WTC11 (cell line): ENCODE measurements at regions not wholly inside any gene's neighbourhood (a gene's known extent, or its start where the extent isn't known, plus 50 kb on each side); places are given as distances from the start of the nearest gene placed in this dataset.

Experiments
- ATAC-seq: fragments of 200-7000 bp; cut with Tn5 transposase; 2 replicates; pipeline ENCODE4 v1.10.0; 2021; ENCODE audit warnings: mild to moderate bottlenecking, moderate library complexity
- CTCF ChIA-PET: fragments of 300-600 bp; sonication (Branson Sonifier 250); formaldehyde crosslinking; loops from one replicate; lab custom pipeline; 2021; ENCODE audit warnings: antibody characterized with exemption; lab: Charles Lee
- POLR2A ChIA-PET: fragments of 350-600 bp; sonication (Branson Sonifier 250); formaldehyde crosslinking; loops from one replicate; lab custom pipeline; 2021; ENCODE audit warnings: antibody characterized with exemption; lab: Charles Lee
- DNase-seq: peaks from one replicate; pipeline ENCODE4 v3.0.0; 2021; ENCODE audit warnings: low spot score
- H3K27ac Mint-ChIP-seq: 2 replicates; pipeline ENCODE4 v1.8.0; 2021; ENCODE audit warnings: mixed read lengths
- H3K27me3 Mint-ChIP-seq: 2 replicates; pipeline ENCODE4 v1.8.0; 2021; ENCODE audit warnings: low read depth, mild to moderate bottlenecking, moderate library complexity, mixed read lengths
- H3K36me3 Mint-ChIP-seq: 2 replicates; pipeline ENCODE4 v1.8.0; 2021; ENCODE audit warnings: mixed read lengths
- H3K4me1 Mint-ChIP-seq: 2 replicates; pipeline ENCODE4 v1.8.0; 2022; ENCODE audit warnings: mixed read lengths
- H3K4me3 Mint-ChIP-seq: 2 replicates; pipeline ENCODE4 v1.8.0; 2021; ENCODE audit warnings: mild to moderate bottlenecking, moderate library complexity, mixed read lengths
- H3K9me3 Mint-ChIP-seq: 2 replicates; pipeline ENCODE4 v1.8.0; 2021; ENCODE audit warnings: mixed read lengths
- CBFB ChIP-seq: sonication (generic); formaldehyde crosslinking; IDR thresholded peaks from 2 replicates; pipeline ENCODE4 v1.8.1; 2022; ENCODE audit warnings: mild to moderate bottlenecking, low read depth, missing genetic modification reagents
- CREM ChIP-seq: sonication (generic); formaldehyde crosslinking; IDR thresholded peaks from 2 replicates; pipeline ENCODE4 v1.8.1; 2022; ENCODE audit warnings: mild to moderate bottlenecking, missing genetic modification reagents, moderate library complexity
- CTCF ChIP-seq: fragments of 200-600 bp; IDR thresholded peaks from 2 replicates; pipeline ENCODE4 v1.8.0; 2022; ENCODE audit warnings: antibody characterized with exemption
- EMX1 ChIP-seq: fragments of 250-450 bp; sonication (Bioruptor Pico); IDR thresholded peaks from 2 replicates; pipeline ENCODE4 v1.8.0; 2021; ENCODE audit warnings: mild to moderate bottlenecking
- ESRRA ChIP-seq: sonication (generic); formaldehyde crosslinking; IDR thresholded peaks from 2 replicates; pipeline ENCODE4 v1.8.1; 2022; ENCODE audit warnings: mild to moderate bottlenecking, missing genetic modification reagents, borderline replicate concordance
- JUN ChIP-seq: sonication (generic); formaldehyde crosslinking; IDR thresholded peaks from 2 replicates; pipeline ENCODE4 v1.8.0; 2023; ENCODE audit warnings: mild to moderate bottlenecking, missing genetic modification reagents
- MXD4 ChIP-seq: fragments of 250-450 bp; sonication (Bioruptor Pico); IDR thresholded peaks from 2 replicates; pipeline ENCODE4 v1.8.0; 2021; ENCODE audit warnings: mild to moderate bottlenecking, moderate library complexity, borderline replicate concordance
- NR2C2 ChIP-seq: sonication (generic); formaldehyde crosslinking; IDR thresholded peaks from 2 replicates; pipeline ENCODE4 v1.8.0; 2022; ENCODE audit warnings: mild to moderate bottlenecking, missing genetic modification reagents
- NR3C1 ChIP-seq: sonication (generic); formaldehyde crosslinking; conservative IDR thresholded peaks from 2 replicates; pipeline ENCODE4 v1.8.1; 2023; ENCODE audit warnings: low read depth, mild to moderate bottlenecking, missing genetic modification reagents
- TEAD1 ChIP-seq: sonication (generic); formaldehyde crosslinking; IDR thresholded peaks from 2 replicates; pipeline ENCODE4 v1.8.0; 2022; ENCODE audit warnings: mild to moderate bottlenecking, missing genetic modification reagents
- TP53 ChIP-seq: sonication (generic); formaldehyde crosslinking; IDR thresholded peaks from 2 replicates; pipeline ENCODE4 v1.8.1; 2023; ENCODE audit warnings: mild to moderate bottlenecking, missing genetic modification reagents
- ZNF138 ChIP-seq: sonication (generic); formaldehyde crosslinking; conservative IDR thresholded peaks from 2 replicates; pipeline ENCODE4 v1.8.1; 2022; ENCODE audit warnings: mild to moderate bottlenecking, moderate library complexity, missing genetic modification reagents
- ZNF263 ChIP-seq: sonication (generic); formaldehyde crosslinking; IDR thresholded peaks from 2 replicates; pipeline ENCODE4 v1.8.1; 2022; ENCODE audit warnings: low read depth, mild to moderate bottlenecking, moderate library complexity, missing genetic modification reagents
- ZNF512 ChIP-seq: sonication (generic); formaldehyde crosslinking; IDR thresholded peaks from 2 replicates; pipeline ENCODE4 v1.8.1; 2022; ENCODE audit warnings: missing genetic modification reagents, borderline replicate concordance
- ZSCAN18 ChIP-seq: fragments of 250-450 bp; sonication (Bioruptor Pico); IDR thresholded peaks from 2 replicates; pipeline ENCODE4 v2.1.2; 2022; ENCODE audit warnings: mild to moderate bottlenecking, moderate library complexity
- TF ChIP-seq, protein P1 (sequence below): fragments of 250-450 bp; sonication (Bioruptor Pico); conservative IDR thresholded peaks from 2 replicates; pipeline ENCODE4 v1.9.0; 2021; ENCODE audit warnings: mild to moderate bottlenecking
- TF ChIP-seq, protein P2 (sequence below): sonication (generic); formaldehyde crosslinking; IDR thresholded peaks from 2 replicates; pipeline ENCODE4 v1.8.0; 2023; ENCODE audit warnings: missing genetic modification reagents, mild to moderate bottlenecking, borderline replicate concordance

- peak overlapping the region; percentile 16; the same call in 1 of the 2 replicates for H3K27ac Mint-ChIP-seq
- ATAC-seq (peak; percentile 69), DNase-seq (no peak)
- CTCF ChIA-PET = no interaction called here
- no peak overlapping the region for H3K4me3 Mint-ChIP-seq
- H3K9me3 Mint-ChIP-seq = no peaks in the 10 kb centered on the region
- POLR2A ChIA-PET = no interaction called here
- H3K27me3 Mint-ChIP-seq = no peaks in the 10 kb centered on the region
- H3K4me1 Mint-ChIP-seq = peaks cover 36% of the 10 kb centered on the region
- H3K36me3 Mint-ChIP-seq = no peaks in the 10 kb centered on the region
- TF ChIP-seq ZSCAN18 (CRISPR knock-in tag) (no peak), ZNF512 (CRISPR knock-in tag) (no peak), NR3C1 (no peak), JUN (no peak), EMX1 (CRISPR knock-in tag) (no peak), ESRRA (CRISPR knock-in tag) (no peak), TP53 (CRISPR knock-in tag) (no peak)
- TF ChIP-seq, all 79 proteins: peak for 0
Measured at GRCh38 chr1:199155166-199156019, 516.6 kb downstream of the PTPRC start.

- DNase-seq = no peak
- CTCF ChIA-PET = no interaction called here
- H3K36me3 Mint-ChIP-seq = no peaks in the 10 kb centered on the region
- peaks cover 31% of the 10 kb centered on the region for H3K4me1 Mint-ChIP-seq
- no peak overlapping the region for H3K27ac Mint-ChIP-seq
- no peak for ATAC-seq
- H3K9me3 Mint-ChIP-seq = no peaks in the 10 kb centered on the region
- H3K27me3 Mint-ChIP-seq = no peaks in the 10 kb centered on the region
- POLR2A ChIA-PET = no interaction called here
- TF ChIP-seq CREM (no peak), TEAD1 (no peak)
- TF ChIP-seq, all 79 proteins: peak for 0
- H3K4me3 Mint-ChIP-seq = no peak overlapping the region
Measured at GRCh38 chr1:199157494-199157893, 518.7 kb downstream of the PTPRC start.

DNA sequence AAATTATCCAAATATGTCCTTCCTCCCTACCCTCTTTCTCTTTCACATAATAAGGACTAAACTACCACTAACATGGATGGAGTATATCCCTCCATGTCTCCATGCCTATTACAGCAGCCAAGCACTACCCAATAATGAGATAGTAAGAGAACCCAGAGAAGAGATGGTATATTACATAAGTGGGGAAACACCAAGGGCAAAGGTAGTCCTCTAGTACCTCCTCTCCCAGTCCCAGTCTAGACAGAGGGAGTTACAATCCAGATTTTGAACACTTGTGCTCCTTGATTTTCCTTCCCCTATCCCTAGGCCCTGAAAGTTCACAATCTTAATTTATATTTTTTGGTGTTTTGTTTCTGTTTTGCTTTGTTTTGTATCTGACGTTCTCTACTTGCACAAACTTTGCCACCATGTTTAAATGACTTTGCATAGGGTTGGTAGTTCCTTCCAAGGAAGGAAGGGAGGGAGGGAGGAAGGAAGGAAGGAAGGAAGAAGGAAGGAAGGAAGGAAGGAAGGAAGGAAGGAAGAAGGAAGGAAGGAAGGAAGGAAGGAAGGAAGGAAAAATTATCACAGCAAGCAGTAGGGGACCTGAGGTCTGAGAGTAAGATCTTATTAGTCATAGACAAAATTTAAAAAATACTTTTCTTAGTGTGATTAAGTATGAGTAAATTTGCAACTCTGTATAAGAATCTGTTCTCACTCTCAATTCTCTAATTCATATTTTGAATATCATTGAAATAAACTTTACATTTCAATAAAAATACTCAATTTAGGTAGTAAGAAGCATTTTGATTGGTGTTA lies 521.9 kb downstream of the PTPRC start:
- POLR2A ChIA-PET = no interaction called here
- ATAC-seq (no peak), DNase-seq (no peak)
- H3K9me3 Mint-ChIP-seq = no peaks in the 10 kb centered on the region
- CTCF ChIA-PET = no interaction called here
- peaks cover 21% of the 10 kb centered on the region for H3K4me1 Mint-ChIP-seq
- peak overlapping the region; percentile 88 for H3K27ac Mint-ChIP-seq
- TF ChIP-seq CBFB (CRISPR knock-in tag) (no peak), CTCF (no peak), ZNF138 (no peak), NR2C2 (no peak), ZNF263 (no peak), MXD4 (CRISPR knock-in tag) (no peak), TEAD1 (no peak)
- TF ChIP-seq, protein P1, sequence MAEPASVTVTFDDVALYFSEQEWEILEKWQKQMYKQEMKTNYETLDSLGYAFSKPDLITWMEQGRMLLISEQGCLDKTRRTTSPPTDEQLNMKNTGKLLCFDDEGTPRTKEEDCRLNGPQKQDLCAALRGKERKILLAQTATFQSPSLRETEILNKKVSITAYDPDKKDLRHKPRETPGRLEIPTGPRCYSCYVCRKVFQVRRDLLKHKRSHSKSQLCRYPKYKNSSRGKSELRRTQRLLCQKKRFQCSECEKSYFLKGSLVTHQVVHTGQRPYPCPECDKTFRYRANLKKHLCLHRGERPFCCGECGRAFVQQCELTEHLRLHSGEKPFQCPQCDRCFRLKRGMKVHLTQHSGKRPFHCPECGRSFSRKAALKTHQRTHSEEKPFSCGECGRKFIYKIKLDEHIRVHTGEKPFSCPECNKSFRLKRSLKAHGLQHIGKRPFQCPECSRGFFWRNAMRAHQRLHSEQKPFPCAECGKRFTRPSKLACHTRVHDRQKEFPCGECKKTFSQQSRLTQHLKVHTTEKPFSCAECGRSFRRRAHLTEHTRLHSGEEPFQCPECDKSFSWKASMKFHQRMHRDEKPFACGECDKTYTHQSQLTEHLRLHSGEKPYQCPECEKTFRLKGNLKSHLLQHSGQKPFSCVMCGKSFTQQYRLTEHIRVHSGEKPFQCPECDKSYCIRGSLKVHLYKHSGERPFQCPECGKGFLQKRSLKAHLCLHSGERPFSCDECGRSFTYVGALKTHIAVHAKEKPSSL (CRISPR knock-in tag) = no peak
- TF ChIP-seq, protein P2, sequence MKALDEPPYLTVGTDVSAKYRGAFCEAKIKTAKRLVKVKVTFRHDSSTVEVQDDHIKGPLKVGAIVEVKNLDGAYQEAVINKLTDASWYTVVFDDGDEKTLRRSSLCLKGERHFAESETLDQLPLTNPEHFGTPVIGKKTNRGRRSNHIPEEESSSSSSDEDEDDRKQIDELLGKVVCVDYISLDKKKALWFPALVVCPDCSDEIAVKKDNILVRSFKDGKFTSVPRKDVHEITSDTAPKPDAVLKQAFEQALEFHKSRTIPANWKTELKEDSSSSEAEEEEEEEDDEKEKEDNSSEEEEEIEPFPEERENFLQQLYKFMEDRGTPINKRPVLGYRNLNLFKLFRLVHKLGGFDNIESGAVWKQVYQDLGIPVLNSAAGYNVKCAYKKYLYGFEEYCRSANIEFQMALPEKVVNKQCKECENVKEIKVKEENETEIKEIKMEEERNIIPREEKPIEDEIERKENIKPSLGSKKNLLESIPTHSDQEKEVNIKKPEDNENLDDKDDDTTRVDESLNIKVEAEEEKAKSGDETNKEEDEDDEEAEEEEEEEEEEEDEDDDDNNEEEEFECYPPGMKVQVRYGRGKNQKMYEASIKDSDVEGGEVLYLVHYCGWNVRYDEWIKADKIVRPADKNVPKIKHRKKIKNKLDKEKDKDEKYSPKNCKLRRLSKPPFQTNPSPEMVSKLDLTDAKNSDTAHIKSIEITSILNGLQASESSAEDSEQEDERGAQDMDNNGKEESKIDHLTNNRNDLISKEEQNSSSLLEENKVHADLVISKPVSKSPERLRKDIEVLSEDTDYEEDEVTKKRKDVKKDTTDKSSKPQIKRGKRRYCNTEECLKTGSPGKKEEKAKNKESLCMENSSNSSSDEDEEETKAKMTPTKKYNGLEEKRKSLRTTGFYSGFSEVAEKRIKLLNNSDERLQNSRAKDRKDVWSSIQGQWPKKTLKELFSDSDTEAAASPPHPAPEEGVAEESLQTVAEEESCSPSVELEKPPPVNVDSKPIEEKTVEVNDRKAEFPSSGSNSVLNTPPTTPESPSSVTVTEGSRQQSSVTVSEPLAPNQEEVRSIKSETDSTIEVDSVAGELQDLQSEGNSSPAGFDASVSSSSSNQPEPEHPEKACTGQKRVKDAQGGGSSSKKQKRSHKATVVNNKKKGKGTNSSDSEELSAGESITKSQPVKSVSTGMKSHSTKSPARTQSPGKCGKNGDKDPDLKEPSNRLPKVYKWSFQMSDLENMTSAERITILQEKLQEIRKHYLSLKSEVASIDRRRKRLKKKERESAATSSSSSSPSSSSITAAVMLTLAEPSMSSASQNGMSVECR = no peak
- TF ChIP-seq, all 79 proteins: peak for 0
- Mint-ChIP-seq H3K4me3 (no peak overlapping the region), H3K27me3 (no peaks in the 10 kb centered on the region), H3K36me3 (no peaks in the 10 kb centered on the region)
